NCI-H146 (cell line): ENCODE measurements at regions not wholly inside any gene's neighbourhood (a gene's known extent, or its start where the extent isn't known, plus 50 kb on each side); places are given as distances from the start of the nearest gene placed in this dataset.

Source experiments
- DNase-seq: peaks from one replicate; lab custom pipeline; 2025; lab: John Stamatoyannopoulos, UW

DNA sequence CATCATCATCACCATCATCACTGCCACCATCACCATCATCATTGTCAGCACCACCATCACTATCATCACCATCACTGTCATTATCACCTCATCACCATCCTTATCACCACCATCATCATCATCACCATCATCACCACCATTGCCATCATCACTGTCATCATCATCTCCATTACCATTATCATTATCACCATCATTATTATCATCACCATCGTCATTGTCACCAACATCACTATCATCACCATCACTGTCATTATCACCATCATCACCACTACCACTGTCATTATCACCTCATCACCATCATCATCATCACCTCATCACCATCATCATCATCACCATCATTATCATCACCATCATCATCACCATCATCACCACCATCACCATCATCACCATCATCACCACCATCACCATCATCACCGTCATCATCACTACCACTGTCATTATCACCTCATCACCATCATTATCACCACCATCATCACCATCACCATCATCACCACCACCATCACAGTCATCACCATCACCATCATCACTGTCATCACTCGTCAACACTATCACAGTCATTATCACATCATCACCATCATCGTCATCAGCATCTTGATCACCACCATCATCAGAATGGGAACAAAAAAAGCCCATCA lies 191.1 kb downstream of the TTLL2 start:
- DNase-seq: no peak

DNA sequence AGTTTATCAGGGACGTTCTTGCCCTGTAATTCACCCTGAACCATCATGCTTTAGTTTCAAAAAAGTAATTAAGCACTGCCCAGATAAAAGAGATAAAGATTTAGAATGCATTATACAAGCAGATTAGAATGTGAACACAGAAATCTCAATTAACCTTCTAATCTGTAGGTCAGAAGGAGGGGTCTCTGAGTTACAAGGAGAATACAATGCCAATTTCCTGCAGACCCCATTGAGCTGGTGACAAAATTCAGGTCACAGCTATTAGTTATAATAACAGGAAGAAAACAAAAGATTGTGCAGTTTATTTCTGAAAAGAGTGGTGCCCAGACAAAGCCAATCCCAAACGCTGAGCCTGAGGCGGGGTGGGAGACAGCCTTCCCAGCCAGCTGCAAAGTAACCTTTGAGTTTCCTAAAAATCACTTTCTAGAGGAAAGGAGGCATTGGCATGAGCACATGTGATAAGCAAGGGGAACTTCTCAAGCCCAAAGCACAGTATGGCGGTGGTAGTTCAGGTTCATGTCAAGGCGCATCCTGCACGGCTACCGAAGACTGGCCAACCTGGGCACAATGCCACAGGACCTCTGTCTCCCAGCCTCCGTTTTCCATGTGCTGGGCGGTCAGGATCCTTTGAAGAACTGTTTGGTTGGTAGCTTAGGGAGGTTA lies 192.5 kb downstream of the TTLL2 start:
- no peak for DNase-seq

DNA sequence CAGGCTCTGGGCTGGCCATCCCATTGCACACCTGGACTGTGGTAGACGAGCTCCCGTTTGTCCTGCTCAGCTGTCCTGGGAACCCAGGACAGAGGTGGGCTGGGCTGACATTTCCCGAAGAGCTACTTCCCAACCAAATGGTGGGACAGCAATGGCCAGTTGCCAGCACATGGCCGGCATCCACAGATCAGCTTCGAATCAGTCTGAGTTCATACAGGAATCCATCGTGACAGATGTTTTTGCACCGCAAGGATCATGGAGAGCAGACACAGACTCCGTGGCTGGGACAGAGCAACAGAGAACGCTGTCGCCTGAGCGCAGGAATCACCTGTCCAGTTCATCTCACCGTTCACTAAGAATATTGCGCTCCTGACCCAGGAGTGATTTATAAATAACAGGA lies 198.5 kb downstream of the TTLL2 start:
- no peak for DNase-seq

DNA sequence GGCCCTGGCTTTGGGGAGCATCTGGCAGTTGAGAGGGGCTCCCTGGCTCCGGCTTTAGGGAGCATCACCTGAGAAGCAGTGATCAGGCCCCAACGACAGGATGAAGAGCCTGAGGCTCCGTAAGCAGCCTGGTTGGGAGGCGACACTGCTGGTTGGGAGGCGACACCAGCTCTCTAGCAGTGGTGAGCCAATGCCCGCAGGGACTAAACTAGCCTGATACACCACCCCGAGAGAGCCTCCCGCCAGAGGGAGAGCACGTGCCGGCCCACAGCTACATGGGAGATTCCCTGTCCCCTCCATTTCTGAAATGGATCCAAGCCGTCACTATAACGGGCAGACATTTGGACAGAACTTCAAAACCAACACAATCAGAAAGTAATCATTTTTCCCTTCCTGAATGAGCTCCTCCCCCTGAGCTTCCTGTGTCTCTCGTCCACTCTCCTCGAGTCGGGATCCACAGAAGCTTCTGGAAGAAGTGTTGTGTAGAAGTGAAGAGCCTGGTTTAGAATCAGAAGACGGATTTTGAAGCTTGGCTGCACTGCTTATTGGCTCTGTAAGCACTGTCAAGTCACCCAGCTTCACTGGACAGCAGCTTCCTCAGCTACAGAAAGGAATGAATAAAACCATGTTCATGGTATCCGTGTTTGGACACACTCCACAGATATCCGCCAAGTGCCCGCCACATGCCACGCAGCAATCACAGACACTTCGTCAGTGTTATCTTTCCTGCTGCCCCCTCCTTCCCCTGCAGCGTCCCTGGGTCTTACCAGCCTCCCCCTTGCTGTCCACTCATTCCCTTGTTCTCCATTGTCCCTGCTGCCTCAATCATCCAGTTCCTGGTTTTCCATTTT lies 199.6 kb downstream of the TTLL2 start:
- DNase-seq: no peak

DNA sequence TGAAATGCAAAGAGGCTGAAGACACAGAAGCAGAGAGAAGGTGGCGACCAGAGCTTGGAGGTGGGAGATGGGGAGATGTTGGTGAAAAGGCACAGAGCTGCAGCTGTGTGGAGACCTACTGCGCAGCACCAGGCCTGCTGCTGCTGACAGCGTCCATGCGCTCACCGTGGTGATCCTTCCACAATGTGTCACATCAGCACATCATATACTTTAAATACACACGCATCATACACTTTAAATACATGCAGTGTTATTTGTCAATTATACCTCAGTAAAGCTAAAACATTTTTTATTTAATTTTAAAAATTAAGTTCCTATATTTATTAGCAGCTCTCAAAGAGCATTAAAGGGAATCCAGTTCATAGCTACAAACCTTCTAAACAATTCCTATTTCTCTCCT lies 200.9 kb downstream of the TTLL2 start:
- DNase-seq: no peak

DNA sequence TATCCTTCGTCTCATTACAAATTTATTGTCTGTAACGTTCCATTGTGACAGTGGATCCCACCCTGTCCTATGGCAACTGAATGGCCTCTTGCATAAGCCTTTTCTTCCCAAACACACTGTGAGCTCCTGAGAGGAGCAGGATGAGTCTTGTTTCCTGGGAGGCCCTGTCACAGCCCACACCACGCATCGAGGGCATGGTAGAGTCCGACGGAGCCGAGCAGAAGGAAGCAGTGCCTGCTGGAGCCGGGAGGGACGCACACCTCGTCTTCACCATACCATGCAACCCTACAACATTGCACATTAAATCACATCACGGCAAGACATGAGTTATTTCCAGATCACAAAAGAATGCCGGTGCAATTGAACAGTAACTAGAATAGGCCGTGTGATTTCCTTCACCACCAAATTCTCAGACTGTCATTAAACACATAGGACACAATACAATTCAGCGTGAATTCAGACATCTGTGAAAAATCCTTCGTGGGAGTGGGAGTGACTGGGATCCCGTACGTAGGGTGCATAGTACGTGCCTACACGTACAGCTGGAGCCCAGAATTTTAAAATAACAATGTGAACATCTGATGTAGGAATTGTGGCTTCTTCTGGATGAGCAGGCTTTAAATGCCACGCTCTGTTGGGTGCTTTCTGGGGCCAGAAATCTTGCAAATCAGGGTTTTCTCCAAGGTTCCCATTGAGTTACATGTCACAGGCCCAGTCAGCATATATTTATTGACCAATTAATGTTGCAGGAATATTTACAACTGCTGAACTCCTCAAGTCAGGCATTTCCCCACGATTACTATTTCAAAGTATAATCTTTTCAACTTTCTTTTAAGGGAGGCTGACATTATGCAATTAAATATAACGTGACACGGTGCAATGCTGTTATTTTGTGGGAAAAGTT lies 201.8 kb downstream of the TTLL2 start:
- DNase-seq: no peak

DNA sequence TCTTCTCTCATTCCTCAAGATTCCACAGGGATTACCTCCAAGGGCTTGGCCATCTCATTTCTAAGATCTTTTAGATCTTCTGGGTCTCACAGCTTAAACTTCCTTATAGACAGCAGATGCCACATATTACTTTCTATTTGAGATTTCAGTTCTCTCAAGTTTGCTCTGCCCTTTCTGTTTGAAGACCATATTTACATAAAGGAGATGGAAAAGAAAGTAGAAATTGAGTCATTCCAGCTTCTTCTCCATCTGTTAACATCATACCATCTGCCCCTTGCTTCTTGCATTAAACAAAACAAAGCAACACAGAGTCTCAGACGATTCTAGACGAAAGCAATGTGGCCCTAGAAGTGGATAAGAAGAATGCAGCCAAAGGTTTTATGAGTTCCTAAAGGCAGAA lies 203.4 kb downstream of the TTLL2 start:
- DNase-seq: no peak

DNA sequence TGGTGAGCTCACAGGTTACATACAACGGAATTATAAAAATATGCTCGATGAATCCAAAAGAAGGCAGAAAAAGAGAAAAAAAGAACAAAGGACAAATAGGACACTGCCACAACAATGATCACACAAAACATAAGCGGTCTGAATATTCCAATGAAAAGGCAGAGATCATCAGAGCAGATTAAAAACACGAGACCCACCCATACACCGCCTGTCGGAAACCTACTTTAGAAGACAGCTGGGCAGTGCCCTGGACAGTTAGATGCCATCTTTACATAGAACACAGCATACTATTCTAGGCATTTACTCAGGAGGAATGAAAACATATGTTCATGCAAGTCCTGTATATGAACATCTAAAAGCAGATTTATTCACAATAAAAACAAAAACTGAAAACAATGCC lies 204.1 kb downstream of the TTLL2 start:
- no peak for DNase-seq

DNA sequence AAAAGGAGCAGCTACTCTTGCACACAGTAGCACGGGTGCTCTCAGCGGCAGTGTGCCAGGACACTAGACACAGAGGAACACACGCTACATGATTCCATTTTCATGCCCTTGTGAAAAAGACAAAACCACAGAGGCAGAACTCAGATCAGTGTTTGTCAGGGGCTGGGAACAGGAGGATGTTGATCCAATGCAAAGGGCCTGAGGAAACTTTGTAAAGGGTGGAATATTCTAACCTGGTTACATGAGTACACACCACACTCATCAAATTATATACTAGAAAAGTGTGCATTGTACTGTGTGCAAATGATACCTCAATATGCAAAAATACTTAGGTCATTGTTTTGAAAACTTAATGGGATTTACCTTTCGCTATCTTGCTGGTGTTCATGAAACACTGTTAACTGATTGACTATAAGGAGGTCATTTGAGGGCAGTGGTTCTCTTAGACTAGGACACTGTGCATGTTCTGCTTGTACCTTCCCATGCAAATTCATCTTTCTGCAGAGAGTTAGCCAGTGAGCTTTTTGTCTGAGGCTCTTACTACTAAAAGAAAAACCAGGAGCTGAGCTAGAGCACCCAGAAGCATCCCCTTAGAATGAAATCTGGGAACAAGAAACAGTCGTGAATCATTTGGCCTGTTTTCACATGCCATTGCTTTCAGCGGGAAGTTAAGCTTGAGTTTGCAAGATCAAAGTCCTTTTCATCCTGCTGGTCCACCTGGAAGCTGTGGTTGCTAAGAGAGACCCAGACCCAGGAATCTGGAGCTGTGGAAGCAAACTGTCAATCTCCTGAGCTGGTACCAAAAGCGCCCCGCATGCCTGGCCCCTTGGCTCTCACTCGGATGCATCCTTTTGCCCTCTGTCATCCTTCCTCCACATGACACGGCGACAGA lies 204.8 kb downstream of the TTLL2 start:
- no peak for DNase-seq

DNA sequence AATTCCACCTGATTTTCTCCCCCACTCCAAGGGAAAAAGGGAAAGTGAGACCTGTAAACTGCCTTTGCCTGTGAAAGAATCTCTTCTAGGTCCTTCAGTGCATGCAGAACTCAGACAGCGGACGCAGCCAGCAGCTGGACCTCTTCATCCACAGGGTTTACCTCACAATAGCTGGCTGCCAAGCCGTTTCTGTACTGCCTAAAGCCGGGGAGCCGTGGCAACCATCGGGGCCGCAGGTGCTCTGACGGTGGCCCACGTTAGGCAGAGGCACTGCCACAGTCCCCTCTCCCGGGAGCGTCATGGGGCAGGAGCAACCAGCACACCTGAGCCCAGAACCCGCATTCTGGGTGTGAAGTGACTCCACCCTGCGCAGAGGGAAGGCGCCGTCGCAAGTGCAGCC lies 206.1 kb downstream of the TTLL2 start:
- DNase-seq: no peak

DNA sequence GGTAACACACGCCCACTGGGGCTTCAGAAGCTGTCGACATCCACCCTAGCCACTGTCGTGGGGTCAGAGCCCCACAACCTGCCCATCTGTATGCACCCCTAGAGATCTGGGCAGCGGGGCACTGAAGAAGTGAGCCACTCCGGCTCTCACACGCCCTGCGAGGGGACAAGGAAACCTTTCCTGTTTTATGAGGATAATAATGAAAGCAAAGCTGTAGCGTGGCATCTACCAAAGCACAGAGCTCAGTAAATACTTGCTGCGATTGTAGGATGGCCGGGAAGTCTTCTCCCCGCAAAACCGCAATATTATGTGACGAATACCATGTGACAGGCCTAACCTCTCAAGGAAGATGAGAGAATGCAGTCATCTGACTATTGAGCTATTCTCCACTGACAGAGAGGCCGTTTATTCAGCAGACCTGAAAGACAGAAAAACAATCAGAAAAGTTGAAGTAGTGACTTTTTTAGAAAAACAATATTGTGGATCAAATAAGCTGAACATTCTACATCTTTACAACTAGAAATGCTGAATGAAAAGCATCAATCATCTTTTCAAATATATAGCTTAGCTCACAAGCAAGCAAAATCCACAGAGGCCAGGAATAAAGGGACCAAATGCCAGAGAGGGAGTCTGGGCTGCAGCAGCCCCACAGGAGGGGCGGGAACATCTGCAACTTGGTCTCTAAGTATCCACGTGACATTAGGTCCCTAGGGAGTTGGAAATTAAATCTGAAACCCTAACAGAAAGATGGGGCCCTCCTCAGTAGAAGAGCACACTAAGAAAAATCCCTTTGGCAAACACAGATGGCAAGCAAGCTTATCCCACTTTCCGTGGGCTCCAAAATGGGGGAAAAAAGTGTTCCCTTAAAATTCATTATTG lies 207.8 kb downstream of the TTLL2 start:
- DNase-seq: no peak

DNA sequence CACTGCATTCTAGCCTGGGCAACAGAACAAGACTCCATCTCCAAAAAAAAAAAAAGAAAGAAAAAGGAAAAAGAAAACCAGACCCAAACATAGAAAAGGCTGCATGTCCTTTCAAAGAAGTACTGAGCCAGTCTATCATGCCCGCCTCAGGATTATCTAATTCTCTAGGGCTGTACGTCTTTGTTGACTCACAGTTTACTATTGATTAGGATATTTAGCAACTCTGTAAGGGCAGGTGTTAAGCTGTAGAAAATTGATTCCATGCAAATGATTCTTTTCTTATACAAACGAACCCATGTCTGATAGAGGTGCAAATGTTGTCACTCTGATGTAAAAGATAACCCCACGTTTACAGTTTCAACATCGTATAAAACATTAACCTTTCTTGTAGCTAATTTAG lies 209.0 kb downstream of the TTLL2 start:
- no peak for DNase-seq

DNA sequence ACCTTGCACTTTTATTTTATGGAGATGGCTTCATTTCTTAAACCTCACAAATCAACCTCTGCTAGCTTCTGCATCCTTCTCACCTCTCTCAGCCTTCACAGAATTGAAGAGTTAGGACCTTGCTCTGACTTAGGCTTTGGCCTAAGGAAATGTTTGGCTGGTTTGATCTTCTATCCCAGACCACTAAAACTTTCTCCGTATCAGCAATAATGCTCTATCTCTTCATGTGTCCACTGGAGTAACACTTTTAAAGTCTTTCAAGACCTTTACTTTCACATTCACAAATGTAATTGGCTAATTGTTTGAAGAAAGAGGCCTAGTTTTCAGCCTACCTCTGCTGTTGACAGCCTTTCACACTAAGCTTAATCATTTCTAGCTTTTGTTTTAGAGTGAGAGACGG lies 212.9 kb downstream of the TTLL2 start:
- no peak for DNase-seq

DNA sequence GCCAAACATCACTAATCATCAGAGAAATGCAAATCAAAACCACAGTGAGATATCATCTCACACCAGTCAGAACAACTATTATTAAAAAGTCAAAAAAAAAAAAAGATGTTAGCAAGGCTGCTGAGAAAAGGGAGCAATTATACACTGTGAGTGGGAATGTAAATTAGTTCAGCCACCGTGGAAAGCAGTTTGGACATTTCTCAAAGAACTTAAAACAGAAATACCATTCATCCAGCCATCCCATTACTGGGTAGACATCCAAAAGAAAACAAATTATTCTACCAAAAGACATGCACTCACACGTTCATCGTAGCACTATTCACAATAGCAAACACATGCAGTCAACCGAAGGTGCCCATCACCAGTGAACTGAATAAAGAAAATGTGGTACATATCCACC lies 213.9 kb downstream of the TTLL2 start:
- DNase-seq: no peak

DNA sequence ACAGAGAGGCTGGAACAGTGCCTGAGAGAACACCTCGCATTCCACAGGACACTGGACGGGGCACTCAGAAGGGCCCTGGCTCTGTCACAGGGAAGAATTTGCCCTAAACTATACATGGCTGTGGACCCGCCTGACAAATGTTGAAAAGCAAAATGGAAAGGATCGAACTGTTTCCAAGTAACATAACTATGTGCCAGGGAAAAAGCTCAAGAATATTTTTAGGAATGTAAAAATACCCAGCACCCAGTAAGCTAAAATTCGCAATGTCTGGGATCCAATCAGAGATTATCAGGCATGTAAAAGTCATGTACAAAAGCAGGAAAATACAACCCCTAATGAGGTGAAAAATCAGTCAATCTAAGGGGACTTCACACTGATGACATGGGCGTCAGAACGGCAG lies 215.9 kb downstream of the TTLL2 start:
- DNase-seq: no peak

DNA sequence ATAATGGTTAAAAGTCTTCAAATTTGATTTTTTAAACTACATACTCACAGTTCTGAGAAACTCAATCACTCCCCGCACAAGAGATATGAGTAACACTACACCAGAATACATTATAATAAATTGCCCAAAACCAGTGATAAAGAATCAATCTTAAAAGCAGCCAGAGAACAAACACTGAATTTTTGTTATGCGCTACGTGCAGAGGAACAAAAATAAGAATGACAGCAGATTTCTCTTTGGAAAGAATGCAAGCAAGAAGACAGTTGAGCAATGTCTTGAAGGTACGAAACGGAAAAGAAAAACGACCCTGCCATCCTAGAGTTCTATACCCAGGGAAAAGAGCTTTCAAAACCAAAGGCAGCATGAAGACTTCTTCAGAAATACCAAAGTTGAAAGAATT lies 216.7 kb downstream of the TTLL2 start:
- no peak for DNase-seq

DNA sequence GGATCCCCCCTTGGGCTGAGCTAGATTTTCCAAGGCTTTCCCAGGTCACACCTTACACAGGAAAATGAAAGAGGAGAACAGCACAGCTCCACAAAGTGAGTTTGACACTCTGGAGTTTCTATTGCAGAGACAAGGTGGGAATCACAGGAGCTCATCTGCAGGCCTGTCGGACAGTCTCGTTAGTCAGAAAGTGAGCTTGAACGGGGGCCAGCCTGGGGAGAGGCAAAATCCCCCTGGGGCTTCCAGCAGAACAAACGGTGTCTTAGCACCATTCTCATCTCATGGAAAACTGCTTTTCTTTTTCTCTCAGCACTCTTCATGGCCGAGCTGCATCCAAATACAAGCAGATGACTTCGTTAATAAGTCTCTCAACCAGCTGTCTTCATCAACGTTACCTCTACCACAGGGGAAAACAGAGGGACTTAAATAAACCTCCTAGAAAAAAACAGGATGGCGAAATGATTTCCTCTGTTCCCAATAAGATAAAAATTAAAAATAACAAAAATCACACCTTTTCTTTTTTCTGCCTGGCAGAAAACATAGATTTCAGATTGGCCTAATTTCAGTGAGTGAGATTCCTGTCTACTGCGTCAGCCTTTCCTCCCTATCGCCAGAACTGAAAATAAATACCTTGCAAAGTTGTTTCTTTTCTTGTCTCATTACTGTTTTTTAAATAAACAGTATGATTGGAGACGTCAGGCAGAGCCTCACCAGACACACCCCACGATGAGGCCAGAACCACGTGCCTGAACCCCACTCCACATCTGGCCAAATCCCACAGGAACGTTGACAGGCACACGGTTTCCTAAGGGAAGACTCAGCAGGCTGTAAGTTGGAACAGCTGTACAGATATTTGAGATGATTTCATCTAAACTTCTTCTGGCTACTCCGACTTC lies 219.0 kb downstream of the TTLL2 start:
- DNase-seq: no peak

DNA sequence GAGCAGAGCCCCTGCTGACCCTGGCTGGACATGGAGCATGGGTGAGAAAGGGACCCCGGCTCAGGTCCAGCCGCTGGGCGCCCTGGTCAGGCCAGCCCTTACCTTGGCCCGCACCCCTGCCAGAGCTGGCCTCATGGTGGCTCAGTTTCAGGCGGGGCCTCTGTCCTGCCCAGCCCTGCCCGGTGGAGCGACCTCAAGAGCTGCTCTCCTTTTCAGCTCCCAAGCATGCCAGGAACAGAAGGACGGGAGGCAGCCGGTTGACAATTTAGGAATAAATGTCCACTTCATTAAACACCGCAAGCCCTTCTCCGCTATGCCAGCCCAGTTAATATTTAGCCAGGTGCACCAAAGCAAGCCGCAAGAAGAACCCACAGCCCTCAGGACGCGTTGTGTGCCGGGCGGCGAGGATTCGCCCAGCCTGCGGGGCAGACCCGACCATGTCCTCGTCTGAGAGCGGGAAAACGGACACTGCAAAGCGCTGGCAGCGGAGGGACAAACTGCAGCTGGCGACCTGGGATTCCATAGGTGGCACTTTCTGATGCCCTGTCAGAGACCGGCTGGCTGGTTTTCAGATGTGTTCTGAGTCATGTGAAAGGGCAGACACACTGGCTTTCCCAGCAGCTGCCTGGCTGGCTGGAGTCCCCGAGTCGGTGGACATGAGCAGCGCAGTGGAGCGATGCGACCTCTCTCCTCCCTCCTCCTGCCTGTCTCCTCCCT lies 221.9 kb downstream of the TTLL2 start:
- DNase-seq: no peak

DNA sequence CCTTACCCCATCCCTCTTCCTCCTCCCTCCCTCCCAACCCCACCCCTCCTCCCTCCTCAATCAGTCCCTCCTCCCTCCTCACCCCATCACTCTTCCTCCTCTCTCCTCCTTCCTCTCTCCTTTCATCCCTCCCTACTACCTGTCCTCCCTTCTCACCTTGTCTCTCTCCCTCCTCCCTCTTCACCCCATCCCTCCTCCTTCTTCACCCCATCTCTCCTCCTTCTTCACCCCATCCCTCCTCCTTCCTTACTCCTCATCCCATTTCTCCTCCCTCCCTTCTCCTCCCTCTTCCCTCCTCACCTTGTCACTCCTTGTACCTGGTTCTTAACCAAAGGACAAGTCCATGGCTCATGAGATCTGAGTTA lies 222.4 kb downstream of the TTLL2 start:
- DNase-seq: no peak
